ENCODE measurements at regions not wholly inside any gene's neighbourhood (a gene's known extent, or its start where the extent isn't known, plus 50 kb on each side); places are given as distances from the start of the nearest gene placed in this dataset.

- no peak for DNase-seq (ENCODE audit: low read depth, low spot score)
These were observed 894.4 kb downstream of the SLITRK5 start for GRCh38 chr13:88565566-88565965.

DNA sequence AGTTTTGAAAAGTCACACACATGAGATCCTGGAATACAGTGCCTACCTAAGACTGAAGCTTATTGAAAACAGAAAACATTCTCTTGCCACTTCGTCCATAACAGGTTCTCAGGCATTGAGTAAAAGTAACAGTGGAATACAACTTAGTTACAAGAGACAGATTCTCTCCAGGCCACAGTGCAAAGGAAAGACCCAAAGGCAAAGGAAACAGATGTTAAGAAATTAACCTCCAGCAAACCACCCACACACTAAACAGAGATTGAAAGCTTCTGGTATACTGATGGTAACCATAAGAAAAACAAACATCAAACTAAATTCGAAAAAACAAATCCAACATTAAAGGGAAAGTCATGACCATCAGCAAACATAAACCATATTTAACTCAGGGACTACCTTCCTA, 914.7 kb downstream of the SLITRK5 start:
- DNase-seq (ENCODE audit: low read depth, low spot score): no peak

DNA sequence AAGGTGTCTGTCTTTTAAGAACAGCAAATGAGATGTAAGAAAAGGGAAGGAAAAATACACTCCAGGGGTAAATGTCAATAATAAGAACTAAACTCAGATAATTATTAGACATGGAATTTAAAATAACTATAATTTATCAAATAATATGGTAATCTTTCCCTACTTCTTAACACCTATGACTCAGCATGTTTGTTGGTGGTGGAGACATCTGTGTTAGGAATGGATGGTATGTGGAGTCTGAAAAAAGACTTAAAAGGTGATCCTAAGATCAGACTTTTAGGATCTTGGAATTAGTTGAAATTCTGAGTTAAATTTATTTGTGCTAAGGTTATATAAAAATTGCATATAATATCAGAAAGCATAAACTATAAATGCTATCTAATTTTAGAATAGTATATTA, 915.1 kb downstream of the SLITRK5 start:
- DNase-seq (ENCODE audit: low read depth, low spot score): no peak

GRCh38 chr13:88590574-88590973, 919.4 kb downstream of the SLITRK5 start:
- no peak for DNase-seq (ENCODE audit: low read depth, low spot score)

GRCh38 chr13:88592105-88592504, 920.9 kb downstream of the SLITRK5 start:
- DNase-seq (ENCODE audit: low read depth, low spot score): no peak

- no peak for DNase-seq (ENCODE audit: low read depth, low spot score)
These were observed 930.8 kb downstream of the SLITRK5 start for GRCh38 chr13:88601949-88602348.

DNA sequence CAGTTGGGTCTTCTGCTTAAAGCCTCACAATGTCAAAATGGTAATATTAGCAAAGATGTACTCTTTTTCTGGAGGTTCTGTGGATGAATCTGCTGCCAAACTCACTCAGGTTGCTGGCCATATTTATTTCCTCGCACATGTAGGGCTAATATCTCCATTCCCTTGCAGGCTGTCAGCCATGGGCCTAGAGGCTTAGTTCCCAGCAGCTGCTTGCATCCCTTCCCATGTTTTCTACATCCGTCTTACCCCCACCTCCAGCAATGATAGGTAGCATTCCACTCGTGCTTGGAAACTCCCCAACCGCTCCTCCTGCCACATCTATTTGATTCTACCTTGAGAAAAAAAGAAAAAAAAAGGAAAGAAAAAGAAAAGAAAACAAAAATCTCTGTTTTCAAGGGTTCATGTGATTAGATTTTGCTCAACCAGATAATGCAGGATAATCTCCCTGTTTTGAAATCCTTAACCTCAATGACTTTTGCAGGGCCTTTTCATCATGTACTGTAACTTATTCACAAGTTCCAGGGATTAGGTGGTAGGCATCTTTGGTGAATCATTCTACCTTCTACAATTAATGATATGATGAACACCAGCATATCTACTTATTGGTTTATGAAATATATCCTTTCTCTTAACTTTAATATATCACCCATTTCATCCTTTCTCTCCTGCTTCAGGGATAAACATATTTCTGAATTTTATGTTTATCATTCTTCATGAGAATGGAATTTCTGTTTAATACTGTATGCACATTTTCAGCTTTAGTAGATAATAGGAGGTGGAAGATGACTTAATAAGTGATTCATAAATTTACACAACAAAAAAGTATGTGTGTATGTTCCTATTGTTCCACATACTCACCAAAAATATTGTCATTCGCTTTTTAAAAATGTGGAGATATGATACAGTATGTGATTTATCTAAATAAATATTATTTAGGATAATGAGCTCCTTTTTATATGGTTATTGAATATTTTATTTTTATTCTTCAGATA, 931.9 kb downstream of the SLITRK5 start:
- DNase-seq (ENCODE audit: low read depth, low spot score): no peak

GRCh38 chr13:88617176-88617575, 946.0 kb downstream of the SLITRK5 start:
- DNase-seq (ENCODE audit: low read depth, low spot score): no peak

- DNase-seq (ENCODE audit: low read depth, low spot score): no peak
These were observed 951.3 kb downstream of the SLITRK5 start for GRCh38 chr13:88622362-88622973.

DNA sequence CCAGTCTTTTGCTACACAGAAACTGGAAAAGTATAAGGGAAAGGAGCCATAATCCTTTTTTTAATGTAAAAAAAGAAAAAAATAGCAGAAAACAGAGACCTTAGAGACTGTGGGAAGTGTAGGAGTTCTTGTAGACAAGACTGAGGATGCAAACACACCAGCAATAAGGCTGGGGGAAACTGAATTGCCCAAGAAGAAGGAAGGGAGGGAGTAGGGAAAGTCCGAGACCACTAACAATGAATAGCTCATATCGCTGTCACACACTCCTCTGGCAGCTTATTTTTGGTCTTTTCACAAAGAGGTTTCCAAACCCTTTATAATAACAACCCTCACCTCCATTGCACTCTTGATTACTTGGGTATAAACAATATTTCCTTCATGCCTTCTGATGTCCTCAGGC, 952.0 kb downstream of the SLITRK5 start:
- no peak for DNase-seq (ENCODE audit: low read depth, low spot score)

- DNase-seq (ENCODE audit: low read depth, low spot score): no peak
These were observed 955.9 kb downstream of the SLITRK5 start for GRCh38 chr13:88627071-88627470.

GRCh38 chr13:88628882-88629281, 957.7 kb downstream of the SLITRK5 start:
- DNase-seq (ENCODE audit: low read depth, low spot score): no peak

DNA sequence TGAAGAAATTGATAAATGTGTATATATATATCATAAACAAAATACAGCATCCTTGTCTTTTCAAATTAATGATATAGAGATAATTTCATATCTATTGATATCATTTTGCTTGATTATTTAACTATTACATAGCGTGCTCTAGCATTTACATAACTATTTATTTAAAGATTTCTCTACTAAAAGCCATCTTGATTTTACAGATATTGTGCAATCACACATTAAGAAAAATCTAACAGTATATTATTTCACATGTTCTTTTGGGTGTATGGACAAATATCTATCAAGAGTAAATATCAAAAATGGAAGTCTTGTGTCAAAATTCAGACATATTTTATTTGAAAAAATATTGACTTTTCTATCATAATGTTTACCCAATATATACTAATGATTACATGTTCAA, 966.8 kb downstream of the SLITRK5 start:
- no peak for DNase-seq (ENCODE audit: low read depth, low spot score)

GRCh38 chr13:88643233-88643632, 972.1 kb downstream of the SLITRK5 start:
- DNase-seq (ENCODE audit: low read depth, low spot score): no peak

DNA sequence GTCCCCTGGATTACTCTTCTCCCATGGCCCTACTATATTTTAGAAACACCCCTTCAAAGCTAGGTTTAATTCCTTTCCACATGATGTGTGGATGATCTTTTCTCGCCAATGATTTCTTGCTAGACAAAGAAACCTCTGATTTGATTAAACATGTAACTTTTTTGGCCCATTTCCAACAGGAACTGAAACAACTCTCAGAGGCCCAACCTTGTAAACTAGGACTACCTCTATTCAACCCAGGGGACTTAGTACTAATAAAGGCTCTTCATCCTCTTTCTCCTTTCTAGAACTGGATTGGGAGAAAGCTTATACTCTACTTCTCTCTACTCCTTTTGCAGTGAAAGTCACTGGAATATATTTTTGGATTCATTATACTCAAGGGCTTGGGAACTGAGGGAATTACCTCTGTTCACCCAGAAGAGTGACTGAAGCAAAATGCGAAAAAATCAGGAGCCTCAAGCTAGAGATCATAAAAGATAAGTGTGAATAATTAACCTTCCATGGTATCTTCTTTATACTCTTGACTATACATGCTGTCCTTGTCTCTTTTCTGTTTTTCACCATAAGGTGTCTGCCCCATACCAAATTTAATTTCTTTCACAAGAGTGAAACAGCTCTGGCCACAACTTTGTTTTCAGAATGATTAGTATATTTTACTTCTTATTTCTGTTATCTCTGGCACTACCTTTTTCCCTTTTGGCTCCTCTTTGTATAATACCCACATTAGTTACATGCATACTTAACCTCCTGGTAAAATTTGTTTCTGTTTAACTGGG, 977.6 kb downstream of the SLITRK5 start:
- DNase-seq (ENCODE audit: low read depth, low spot score): no peak

DNA sequence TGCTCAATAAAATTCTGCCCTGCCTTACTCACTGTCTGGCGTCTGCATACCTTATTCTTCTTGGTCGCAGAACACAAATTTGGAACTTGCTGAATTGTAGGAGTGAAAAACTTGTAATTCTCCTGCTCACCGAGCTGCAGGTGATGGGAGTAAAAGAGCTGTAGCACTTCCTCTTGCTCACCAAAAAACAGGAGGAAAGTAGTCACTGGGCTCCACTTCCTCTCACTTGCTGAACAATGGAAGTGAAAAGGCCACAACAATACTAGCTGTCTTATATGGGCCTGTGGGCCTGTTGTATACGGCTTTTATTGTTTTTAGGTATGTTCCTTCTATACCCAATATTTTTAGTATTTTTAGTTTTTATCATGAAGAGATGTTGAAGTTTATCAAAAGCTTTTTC, 978.7 kb downstream of the SLITRK5 start:
- no peak for DNase-seq (ENCODE audit: low read depth, low spot score)

GRCh38 chr13:88651531-88651930, 980.4 kb downstream of the SLITRK5 start:
- no peak for DNase-seq (ENCODE audit: low read depth, low spot score)

DNA sequence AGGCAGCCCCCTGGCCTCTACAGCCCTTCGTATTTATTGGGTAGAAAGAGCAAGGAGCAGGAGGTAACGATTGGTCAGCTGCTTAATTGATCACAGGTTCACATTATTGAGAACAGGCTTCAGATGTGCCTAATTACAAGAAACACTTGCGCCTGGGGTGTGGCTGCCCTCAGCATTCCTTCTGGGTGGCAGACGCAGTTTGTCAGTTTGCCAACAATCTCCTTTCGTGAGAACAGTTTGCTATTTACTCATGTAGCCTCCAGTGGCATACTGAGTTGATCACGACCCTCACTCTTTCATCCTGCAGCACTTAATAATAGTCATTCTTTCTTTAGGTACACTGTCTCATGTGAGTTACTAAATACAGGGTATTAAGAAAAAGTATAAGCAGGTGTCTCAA, 985.6 kb downstream of the SLITRK5 start:
- DNase-seq (ENCODE audit: low read depth, low spot score): no peak

DNA sequence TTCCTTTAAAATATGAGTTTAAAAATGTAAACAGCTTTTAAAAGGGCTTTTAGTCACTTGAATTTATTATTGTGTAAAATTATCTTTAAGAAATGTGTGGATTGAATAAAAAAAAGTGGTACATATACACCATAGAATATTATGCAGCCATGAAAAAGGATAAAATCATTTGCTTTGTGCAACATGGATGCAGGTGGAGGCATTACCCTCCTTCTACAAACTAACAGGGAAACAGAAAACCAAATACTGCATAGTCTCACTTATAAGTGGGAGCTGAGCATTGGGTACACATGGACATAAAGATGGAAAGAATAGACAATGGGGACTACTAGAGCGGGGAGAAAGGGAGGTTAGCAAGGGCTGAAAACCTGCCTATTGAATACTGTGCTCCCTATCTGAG, 999.3 kb downstream of the SLITRK5 start:
- no peak for DNase-seq (ENCODE audit: low read depth, low spot score)

DNA sequence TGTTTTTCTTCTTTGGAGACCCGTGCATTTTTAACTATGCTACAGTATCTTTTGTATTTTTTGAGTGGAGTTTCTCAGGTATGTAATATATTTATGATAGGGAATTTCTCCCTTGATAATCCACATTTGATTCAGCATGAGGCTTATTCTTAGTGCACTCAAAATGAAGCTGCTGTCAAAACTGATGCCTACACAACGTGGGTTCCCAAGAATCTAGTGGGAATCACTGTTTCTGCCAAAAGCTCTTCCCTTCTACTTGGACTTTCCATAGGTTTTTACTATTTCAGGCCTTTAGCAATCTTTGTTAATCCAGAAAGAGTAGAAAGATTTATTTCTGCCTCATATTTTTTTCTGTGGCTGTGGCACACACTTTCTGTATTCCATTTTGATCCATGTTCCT, 1003.7 kb downstream of the SLITRK5 start:
- no peak for DNase-seq (ENCODE audit: low read depth, low spot score)

GRCh38 chr13:88675347-88675996, 1004.3 kb downstream of the SLITRK5 start:
- no peak for DNase-seq (ENCODE audit: low read depth, low spot score)

DNA sequence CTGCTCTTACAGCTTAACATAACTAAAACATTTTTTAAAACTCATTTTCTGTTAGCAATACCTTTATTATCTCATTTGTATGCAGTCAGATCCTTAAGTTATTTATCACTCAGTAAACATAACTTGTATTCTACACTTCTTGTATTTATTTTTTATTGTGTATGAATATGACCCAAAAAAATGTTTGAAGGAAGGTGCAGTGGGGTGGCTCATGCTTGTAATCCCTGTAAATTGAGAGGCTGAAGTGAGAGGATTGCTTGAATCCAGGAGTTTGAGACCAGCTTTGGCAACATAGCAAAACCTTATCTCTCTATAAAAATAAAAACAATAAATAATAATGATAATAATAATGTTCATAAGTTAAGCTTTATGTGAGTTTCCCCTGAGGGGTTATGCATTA, 1004.8 kb downstream of the SLITRK5 start:
- no peak for DNase-seq (ENCODE audit: low read depth, low spot score)
